Upper lobe of right lung (tissue), 1 donor: ENCODE measurements at regions not wholly inside any gene's neighbourhood (a gene's known extent, or its start where the extent isn't known, plus 50 kb on each side); places are given as distances from the start of the nearest gene placed in this dataset.

Experiments
- ATAC-seq: fragments of 200-7000 bp; cut with Tn5 transposase; one replicate; pipeline ENCODE4 v1.9.1; 2020; ENCODE audit warnings: mild to moderate bottlenecking, moderate library complexity
- DNase-seq: peaks from one replicate; pipeline ENCODE4 v3.0.0-alpha.2; 2020
- H3K27ac ChIP-seq: fragments of 200-600 bp; one replicate; pipeline ENCODE4 v1.8.0; 2022
- H3K27me3 ChIP-seq: fragments of 200-600 bp; one replicate; pipeline ENCODE4 v1.8.0; 2022; ENCODE audit warnings: mild to moderate bottlenecking
- H3K36me3 ChIP-seq: fragments of 200-600 bp; one replicate; pipeline ENCODE4 v1.8.0; 2022
- H3K4me1 ChIP-seq: fragments of 200-600 bp; one replicate; pipeline ENCODE4 v1.8.0; 2022
- H3K4me3 ChIP-seq: fragments of 200-600 bp; one replicate; pipeline ENCODE4 v1.8.0; 2022; ENCODE audit warnings: mild to moderate bottlenecking
- H3K9me3 ChIP-seq: fragments of 200-600 bp; one replicate; pipeline ENCODE4 v1.8.0; 2022
- CTCF ChIP-seq: fragments of 200-600 bp; IDR thresholded peaks from one replicate; pipeline ENCODE4 v1.8.0; 2022; ENCODE audit warnings: antibody characterized with exemption
- intact Hi-C: fragments of 100-400 bp; cut with DNase I; formaldehyde crosslinking; loops from one replicate; pipeline ENCODE4 v1.11.0; 2022
- donor health status: DM: no; HTN: yes; CAD: no; lungs with severe emphysema.

DNA sequence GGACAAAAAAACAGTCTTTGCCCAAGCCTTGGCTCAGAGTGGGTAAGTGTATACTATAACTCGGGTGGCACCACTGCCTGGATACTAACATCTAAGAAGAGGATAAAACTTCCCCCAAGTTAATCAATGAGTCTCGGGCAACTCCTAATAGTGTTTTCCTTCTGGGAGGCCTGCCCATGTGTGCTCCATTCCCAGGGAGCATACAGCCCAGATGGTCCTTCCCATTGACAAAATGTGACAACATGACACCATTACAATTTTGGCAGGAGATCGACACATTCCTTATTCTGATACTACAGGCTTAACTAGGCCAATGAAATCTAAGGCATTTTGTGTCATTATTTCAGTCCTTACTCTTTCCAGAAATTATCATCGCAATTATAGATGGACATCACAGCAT lies 52.7 kb upstream of the CRIM1 start:
- H3K27me3 ChIP-seq = no peaks in the 10 kb centered on the region
- H3K4me3 ChIP-seq = no peak overlapping the region
- intact Hi-C loops = no loop called here
- no peaks in the 10 kb centered on the region for H3K36me3 ChIP-seq
- TF ChIP-seq CTCF = no peak
- no peak for DNase-seq
- H3K27ac ChIP-seq = no peak overlapping the region
- no peaks in the 10 kb centered on the region for H3K9me3 ChIP-seq
- ATAC-seq = no peak
- no peaks in the 10 kb centered on the region for H3K4me1 ChIP-seq

GRCh38 chr2:36301843-36302242 lies 53.7 kb upstream of the CRIM1 start:
- Histone ChIP-seq H3K4me1 (no peaks in the 10 kb centered on the region), H3K27me3 (no peaks in the 10 kb centered on the region), H3K27ac (no peak overlapping the region), H3K9me3 (no peaks in the 10 kb centered on the region), H3K36me3 (no peaks in the 10 kb centered on the region), H3K4me3 (no peak overlapping the region)
- ATAC-seq (no peak), DNase-seq (no peak)
- intact Hi-C loops = no loop called here
- TF ChIP-seq CTCF = no peak

DNA sequence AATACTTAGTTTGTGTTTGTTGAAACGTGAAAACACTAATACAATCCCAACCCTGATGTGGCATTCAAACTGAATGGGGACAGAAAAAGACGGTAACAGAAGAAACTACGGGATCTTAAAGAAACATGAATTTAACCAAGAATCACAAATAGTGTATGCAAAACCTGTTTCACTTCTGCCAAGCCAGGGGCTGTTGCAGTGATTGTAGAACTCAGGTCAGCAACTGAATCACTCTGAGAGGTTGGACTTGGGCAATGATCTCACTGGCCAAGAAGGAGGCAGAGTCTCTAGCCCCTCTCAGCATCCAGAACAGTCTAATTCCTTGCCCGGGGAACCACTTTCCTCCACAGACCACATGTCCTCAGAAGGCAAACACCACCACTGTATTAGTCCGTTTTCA lies 54.9 kb upstream of the CRIM1 start:
- Histone ChIP-seq H3K36me3 (no peaks in the 10 kb centered on the region), H3K4me3 (no peak overlapping the region), H3K9me3 (no peaks in the 10 kb centered on the region), H3K27me3 (no peaks in the 10 kb centered on the region), H3K4me1 (no peaks in the 10 kb centered on the region), H3K27ac (no peak overlapping the region)
- ATAC-seq (no peak), DNase-seq (no peak)
- intact Hi-C loops = no loop called here
- TF ChIP-seq CTCF = no peak

DNA sequence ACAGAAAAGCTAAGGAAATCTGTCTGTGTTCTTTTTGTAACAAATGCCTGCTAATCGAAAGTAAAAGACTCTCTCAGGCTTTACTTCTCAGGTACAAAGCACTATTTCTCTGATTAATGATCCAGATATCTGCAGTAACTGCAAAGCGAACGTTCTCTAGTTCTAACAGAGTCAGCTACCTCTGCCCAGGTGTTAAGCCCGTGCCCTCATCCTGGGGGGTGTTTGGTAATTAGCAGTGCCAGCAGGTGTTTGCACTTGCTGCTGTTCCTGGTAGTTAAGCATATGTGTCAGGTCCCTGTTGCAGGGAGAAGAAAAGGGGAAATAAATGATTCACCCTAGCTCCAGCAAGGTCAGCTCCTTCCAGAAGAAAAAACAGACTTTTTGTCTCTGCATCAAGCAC lies 58.8 kb upstream of the CRIM1 start:
- intact Hi-C loops = no loop called here
- DNase-seq = no peak
- no peaks in the 10 kb centered on the region for H3K9me3 ChIP-seq
- TF ChIP-seq CTCF = no peak
- H3K27ac ChIP-seq = no peak overlapping the region
- H3K4me1 ChIP-seq = no peaks in the 10 kb centered on the region
- H3K36me3 ChIP-seq = no peaks in the 10 kb centered on the region
- H3K27me3 ChIP-seq = no peaks in the 10 kb centered on the region
- no peak for ATAC-seq
- no peak overlapping the region for H3K4me3 ChIP-seq

DNA sequence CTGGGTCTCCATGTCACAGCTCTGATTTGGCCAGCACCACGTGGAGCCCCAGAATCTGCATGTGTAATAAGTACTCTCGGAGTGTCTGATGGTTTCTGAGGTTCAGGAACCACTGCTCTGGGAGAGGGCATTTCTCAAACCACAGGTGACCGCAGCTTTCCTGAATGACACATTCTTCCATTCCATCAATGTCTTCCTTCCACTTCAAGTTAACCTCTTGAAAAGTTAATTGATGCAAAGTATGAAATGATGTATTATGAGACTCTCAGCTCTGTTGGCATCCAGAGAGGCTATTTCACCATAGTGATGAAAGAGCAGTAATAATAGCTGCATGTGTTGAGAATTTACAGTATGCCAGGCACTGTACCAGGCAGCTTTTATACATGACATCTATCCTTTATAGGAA lies 61.3 kb upstream of the CRIM1 start:
- no peak overlapping the region for H3K27ac ChIP-seq
- ATAC-seq (no peak), DNase-seq (no peak)
- H3K4me3 ChIP-seq = no peak overlapping the region
- H3K27me3 ChIP-seq = no peaks in the 10 kb centered on the region
- no peaks in the 10 kb centered on the region for H3K36me3 ChIP-seq
- intact Hi-C loops = no loop called here
- H3K4me1 ChIP-seq = no peaks in the 10 kb centered on the region
- H3K9me3 ChIP-seq = no peaks in the 10 kb centered on the region
- no peak for TF ChIP-seq CTCF

GRCh38 chr2:36290306-36290856 lies 65.2 kb upstream of the CRIM1 start:
- no peak overlapping the region for H3K4me3 ChIP-seq
- no peaks in the 10 kb centered on the region for H3K36me3 ChIP-seq
- no peaks in the 10 kb centered on the region for H3K27me3 ChIP-seq
- H3K27ac ChIP-seq = no peak overlapping the region
- H3K4me1 ChIP-seq = no peaks in the 10 kb centered on the region
- ATAC-seq (no peak), DNase-seq (no peak)
- intact Hi-C loops = no loop called here
- no peaks in the 10 kb centered on the region for H3K9me3 ChIP-seq
- no peak for TF ChIP-seq CTCF
